ENCODE measurements at regions not wholly inside any gene's neighbourhood (a gene's known extent, or its start where the extent isn't known, plus 50 kb on each side); places are given as distances from the start of the nearest gene placed in this dataset.

DNA sequence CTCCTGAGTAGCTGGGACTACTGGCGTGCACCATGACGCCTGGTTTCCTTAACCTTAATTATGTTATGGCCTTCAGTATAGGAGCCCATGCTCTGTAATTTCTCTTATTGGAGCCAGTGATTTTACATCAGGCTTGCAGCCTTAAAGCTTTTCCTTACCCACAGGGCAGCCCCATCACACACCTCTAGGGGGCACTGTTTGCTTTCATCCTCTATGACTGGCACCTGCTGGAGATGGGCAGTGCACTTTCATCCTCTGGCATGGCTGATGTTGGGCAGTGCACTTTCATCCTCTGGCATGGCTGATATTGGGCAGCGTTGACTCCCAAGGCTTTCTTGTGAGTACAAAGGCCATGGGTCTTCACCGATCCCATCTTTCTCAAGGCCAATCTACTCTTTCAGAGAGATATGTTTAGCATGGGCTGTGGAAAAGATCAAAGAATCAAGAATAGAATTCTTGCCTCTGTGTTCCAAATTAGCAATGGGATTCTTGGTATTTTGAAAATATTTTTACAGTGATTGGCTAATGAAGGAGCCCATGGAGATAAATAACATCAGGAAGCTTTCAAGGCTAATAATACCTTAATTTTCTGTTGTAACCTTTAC lies 80.7 kb upstream of the MEX3C start:
- peak in 4 of 6 experiments; percentile 4 to 34 (median 16) for TF ChIP-seq CTCF (IDR thresholded peaks at IDR 0.05)
- no peak for TF ChIP-seq POLR2A (IDR thresholded peaks at IDR 0.05)
